Anterior cingulate cortex (tissue), 58 donors: ENCODE measurements at regions not wholly inside any gene's neighbourhood (a gene's known extent, or its start where the extent isn't known, plus 50 kb on each side); places are given as distances from the start of the nearest gene placed in this dataset.
A peak's percentile ranks its signal among the peaks of the same experiment; 100 is the strongest.

Source experiments
- DNase-seq, 58 donors: peaks; one replicate each; lab custom pipeline; 2025; lab: John Stamatoyannopoulos, UW

DNA sequence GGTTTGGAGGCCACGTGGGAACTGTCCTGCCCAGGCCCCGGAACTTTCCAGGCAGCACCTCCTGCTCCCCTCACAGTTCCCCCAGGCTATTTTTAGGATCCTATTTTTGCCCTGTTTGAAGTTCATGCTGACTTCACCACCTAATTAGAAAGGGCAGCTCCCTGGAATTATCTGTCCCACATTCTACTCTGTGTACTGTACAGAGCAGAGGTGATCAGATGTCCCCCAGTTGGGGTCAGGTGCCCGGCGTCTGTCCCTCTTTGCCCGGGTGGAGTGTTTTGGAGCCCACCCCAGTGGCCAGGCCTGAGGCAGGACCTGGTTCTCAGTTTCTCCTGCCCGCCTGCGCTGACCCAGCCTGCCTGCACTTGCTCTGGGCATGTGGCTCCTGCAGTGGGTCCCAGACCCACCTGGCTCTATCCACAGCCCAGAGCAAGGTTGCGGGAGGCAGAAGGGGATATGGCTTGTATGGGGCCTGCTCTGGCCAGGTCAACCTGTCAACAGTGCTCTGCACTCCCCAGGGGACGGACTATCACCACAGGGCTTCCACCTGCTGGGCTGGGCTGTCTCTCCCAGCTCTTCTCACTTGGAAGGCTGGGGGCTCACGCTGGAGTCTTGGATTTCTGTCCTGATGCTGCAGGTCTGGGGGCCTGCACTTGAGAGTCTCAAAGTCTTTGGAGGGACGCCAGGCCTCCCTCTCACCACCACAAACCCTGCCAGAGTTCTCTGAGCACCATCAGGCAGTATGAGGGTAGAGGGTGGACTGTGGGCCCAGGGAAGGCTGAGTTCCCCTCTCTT is 268.3 kb downstream of the GADD45G start:
- no peak for DNase-seq

DNA sequence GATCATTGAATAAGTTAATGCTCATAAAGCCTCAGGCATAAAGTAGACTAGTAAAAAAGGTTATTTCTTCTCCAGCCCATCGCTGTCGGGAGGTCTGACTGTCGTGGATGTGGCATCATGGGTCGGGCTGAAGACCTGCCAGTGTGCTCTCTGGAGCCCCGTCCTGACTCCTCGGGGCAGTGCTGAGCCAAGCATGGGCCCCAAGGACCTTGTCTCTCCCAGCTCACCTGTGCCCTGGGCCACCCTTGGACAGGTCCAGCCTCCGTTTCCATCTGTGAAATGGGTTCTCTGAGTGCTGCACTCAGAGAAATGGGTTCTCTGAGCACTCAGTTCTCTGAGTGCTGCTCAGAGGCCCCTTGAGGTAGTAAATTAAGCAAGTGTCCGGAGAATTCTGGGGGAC is 269.0 kb downstream of the GADD45G start:
- no peak for DNase-seq

DNA sequence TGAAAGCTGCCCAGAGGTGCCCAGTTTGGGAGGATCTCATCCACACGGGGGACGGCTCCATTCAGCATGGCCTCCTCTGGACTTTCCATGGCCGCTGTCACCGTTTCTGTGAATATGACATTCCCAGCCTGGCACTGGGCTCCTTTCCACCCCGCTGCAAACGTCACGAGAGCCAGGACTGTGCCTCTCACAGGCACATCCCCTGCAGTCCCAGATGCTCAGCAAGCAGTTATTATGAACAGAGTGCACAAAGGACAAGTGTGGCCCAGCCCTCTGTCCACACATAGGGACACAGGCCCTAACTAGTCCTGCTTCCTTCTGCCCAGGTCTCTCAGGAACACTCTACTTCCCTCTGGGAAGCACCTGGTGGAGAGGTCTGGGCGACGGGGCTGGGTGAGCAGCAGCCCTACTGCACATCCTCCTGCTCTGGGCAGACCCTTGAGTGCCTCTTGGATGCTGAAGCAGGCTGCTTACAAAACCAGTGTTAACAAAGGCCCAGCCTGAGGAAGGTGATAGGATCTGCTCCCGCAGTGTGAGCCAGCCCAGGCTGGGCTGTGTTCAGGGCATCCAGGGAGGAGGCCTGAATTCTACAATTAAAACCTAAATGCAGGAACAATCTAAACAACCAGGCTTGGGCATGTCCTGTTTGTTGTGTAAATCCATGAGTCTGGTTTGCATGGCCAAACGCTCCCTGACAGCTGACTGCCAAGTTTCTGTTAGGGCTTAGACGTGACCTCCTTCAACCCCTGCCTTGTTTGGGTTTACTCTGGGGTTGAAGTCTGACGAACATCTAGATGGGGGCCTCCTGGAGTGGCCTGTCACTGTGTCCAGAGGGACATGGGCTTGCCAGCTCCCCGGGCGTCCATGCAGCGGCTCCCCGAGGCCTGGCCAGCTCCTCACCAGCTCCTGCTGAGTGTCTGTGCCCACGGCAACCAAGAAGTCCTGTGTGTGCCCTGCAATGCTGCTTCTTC is 269.8 kb downstream of the GADD45G start:
- DNase-seq, result peak in 10 of 58 donors; percentile 7 to 37 (median 16)

DNA sequence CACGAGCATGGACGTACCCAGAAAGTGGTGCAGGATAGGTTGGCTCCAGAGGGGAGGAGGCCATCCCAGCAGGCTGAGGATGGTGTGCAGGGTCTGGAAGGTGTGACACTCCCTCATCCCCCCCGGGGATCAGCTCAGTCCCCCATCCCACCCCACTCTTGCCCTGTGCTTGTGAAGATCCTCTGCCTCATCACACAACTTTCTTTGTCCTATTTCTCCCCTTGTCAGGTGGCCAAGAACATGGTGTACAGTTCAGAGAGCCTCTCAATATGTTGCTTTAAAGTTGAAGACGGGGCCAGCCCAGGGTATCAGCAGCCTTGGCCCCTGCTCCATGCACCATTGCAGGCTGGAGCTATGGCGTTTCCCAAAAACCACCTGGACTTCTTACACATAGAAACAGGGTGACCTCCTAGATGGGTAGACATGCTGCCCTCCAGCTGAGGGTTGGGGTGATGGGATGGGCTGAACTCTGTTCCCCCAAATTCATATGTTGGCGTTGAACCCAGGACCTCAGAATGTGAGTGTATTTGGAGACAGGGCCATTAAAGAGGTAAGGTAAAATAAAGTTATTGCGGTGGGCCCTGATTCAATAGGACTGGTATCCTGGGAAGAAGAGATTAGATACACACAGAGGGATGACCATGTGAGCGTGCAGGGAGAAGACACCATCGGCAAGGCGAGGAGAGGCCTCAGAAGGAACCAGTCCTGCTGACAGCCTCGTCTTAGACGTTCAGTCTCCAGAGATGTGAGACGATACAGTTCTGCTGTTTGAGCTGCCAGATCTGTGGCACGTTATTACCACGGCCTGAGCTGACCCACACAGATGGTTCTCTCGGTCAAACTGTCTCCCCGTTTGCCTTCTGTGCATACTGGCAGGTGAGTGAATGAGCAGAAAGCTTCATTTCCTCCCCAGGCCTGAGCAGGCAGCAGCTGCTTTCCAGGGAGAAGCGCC is 272.5 kb downstream of the GADD45G start:
- DNase-seq, result no peak

DNA sequence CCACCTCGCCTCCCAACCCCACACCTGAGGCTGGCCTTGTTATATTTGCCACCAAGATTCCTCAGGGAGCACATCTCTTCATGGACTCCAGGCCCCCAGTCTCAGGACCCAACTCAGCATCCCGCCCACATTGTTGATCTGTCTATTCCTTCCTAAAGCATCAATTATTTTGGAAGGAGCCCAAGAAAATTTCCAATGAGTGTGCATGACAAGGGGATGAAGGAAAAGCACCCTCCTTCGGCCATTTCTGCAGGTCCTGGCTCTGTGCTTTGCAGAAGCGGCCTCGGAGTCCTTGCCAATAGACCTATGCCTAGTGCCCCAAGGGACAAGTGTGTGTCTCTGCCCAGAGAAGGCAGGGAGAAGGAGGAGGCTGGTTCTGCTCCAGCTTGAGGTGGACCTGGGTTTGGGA is 273.2 kb downstream of the GADD45G start:
- DNase-seq, result no peak

DNA sequence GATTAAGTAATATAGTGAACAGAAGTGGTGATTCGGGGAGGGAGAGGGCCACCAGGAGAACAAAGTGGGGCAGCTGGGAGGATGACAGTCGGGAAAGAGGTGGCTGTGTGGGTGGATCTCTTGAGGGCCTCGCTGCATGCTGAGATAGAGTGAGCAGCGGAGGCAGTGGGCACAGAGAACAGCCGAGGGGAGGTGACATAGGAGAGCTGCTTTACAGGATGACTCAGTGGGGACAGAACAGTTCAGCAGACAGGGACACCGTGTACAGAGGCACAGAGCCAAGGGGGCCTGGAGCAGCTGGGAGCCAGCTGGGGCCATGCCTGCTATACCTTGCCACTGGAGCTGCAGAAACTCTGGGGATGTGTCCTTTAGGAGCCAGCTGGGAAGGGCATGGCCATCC is 273.9 kb downstream of the GADD45G start:
- peak in 6 of 58 donors; percentile 5 to 31 (median 22) for DNase-seq

DNA sequence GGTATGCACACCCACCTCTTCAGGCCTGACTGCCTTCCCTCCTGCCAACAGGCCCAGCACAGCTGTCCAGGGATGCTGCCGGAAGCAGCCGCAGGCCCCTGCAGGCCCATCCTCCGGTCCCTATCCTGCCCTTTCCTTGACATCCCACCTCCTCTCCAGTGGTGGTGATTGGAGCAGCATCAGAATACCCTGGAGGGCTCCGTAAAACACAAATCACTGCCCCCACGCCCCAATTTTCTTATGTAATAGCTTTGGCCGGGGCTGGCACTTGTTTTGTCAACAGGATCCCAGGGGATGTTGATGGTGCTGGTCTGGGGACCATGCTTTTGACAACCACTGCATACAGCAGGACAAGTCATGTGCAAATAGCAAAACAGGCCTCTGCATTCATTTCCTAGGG is 274.5 kb downstream of the GADD45G start:
- DNase-seq, result no peak

DNA sequence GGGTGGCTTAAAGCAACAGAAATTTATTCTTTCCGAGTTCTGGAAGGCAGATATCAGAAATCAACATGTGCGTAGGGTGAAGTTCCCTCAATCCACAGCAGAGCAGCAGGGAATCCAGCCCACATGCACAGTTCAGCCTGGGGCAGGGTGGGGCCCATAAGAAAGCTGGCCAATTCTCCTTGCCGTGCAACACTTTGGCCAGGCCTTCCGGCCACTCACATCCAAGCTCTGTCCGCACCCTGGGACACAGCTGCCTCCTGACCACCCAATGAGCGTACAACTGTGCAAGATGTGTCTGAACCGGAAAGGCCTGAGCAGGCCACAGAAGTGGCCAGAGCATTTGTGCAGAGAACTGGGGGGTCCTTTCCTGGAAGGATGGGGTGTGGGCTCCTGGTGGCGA is 274.9 kb downstream of the GADD45G start:
- DNase-seq, result no peak

DNA sequence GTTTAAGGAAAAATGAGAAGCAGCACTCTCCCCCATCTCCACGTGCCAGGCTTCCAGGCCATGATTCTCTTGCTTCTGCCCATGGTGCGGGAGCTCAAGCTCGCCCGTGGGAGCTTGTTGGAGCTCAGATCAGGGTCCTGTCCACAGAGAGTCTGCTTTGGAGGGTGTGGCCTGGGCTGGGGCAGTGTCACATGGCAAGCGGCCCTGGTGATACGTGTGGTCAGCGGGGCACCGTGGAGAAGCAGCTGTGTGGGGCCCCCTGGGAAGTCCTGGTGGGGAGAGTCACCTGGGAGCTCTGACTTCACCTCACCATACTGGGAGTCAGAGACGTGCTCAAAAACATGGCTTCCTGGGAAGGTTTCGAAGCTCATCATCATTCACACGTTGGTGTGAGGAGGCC is 275.3 kb downstream of the GADD45G start:
- no peak for DNase-seq

DNA sequence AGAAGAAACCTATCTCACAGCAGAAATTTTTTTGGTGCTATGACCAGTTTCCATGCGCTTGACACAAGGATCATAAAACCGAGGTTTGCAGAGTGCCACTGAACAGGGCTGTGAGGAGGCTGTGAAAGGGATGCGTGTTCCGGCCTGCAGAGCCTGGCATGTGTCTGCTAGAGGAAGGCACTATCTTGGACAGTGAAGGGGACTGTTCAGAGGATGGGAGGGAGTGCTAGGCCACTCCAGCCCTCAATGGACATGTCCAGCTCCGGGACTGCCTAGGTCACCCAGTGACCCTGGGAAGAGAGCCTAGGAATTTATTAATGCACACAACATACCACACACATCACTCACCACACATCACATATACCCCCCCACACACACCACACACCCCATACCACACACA is 275.9 kb downstream of the GADD45G start:
- DNase-seq, result no peak

DNA sequence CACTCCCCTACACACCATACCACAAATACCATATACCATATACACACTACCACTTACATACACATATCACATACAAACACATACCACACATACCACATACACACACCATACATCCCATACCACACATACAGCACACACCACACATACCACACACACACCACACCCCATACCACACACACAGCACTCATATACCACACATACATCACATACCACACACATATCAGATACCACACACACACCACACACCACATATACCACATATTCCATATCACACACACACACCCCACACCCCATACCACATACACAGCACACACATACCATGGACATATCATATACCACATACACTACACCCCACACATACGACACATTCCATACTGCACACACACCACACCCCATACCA is 276.6 kb downstream of the GADD45G start:
- no peak for DNase-seq

DNA sequence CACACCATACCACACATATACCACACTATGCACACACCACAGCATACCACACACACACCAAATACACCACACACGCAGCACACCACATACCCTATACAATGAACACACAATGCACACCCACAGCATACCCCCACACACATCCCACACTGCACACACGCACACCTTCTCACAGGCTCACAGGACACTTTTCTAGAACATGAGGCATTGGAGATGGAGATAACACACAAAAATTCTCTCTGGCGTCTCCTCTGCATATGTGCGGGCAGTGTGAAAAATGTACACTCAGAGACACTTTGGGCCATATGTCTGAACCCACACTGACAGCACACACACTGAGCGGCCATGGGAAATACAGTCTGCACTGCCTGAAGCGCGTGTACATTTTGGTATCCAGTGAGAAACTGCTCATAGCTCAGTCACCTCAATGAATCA is 278.1 kb downstream of the GADD45G start:
- DNase-seq, result no peak

DNA sequence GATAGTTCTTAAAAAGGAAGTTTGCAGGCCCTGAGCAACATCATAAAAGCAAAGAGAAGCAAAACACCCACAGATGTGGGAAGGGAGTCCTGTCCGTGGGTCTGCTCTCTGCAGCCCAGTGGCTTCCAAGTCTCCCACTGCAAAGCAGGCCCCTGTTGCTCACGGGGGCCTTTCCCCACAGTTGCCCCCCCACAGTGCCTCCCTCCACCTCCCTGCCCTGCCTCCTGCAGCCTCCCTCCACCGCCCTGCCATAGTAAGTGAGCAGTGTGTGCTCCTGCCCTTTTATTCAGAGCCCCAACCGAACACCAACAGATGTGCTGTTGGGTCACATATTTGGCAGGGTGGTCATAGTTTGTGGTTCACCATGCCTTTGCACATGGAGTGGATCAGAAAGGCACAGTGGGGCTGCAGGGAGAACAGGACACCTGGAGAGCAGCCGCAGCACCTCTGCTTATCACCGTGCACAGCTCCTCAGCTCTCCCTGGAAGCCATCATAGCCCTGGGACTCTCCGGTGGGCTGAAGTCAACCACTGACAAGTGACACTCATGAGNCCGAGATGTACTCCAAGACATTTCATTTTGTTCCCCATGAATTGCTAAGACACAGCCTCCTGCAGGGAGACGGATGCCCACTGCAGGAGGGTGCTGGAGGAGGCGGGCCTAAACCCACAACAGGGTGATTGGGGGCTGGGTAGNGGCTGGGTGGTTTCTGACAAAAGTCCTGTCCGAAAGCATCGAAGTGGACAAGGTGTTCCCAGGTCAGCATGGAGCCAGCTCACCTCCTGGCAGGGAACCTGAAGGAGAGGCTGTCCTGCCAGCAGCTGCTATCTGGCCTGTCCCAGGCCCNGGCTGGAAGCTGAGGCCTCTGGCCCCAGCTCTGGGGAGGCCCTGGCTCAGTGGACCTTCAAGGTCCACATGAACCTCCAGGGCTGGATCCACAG is 278.9 kb downstream of the GADD45G start:
- no peak for DNase-seq

DNA sequence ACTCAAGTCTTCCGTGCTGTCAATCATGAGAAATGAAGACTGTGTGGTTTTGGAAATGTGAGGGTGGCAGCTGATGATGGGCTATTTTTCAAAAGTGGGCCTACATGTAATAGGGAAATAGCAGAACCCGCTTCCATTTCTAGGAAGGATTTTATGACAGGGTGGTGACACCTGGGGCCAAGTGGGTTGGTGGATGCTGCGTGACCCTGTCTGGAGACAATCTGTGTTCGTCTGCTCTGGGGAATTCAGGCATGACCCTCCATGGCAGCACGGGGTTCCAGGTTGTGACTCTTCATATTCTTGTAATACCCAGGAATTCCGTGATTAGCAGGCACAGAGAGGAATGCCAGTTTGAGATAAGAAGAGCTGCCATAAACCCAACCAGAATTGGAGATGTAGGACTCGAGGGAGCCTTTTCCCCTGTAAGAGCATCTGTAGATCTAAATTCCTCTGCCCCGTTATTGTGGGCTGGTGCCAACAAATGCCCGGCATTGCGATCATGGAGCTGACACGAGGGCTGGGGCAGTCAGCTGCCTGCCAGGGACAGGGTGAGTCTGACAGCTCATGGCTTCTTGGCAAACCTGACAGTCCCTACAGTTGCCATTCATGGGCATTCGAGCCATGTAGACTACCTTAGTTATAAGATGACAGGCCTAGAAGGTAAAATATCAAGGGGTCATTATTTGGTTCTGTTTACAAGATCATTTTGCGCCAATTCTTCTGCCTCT is 279.7 kb downstream of the GADD45G start:
- no peak for DNase-seq

DNA sequence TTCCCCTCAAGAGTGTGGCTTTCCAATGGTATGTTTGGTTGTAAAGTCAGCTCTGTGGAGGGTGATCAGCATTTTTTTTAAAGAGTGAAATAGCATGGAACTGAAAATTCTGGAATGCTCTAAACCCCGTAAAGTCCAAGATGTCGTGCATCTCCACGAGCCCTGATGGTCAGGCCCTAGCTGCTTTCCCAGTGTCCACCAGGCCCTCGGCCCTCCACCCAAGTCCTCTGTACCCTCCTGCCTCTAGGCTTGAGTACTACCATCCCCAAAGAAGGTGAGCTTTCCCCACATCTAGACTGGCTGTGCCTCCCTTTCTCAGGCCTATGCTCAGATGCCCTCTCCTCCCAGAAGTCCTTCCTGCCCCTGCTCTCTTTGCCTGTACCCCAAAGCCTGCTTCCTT is 280.3 kb downstream of the GADD45G start:
- no peak for DNase-seq

DNA sequence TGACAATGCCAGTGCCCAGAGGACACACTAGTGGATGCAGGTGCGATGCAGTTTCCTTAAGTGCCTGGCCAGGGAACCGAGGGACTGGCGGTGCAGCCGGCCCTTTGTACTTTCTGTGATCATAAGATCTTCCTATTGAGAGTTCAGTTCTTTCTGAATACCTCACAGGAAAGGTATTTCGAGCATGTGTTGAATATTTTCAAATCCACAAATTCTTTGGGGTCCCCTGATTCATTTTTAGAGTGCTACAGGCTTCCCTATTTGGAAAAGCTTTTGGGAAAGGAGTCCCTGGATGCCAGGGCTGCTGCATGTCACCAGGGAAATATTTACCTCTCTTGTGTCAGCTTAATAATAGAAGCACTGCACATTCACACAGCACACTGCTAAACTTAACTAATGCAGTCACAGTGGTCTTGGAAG is 281.5 kb downstream of the GADD45G start:
- no peak for DNase-seq

DNA sequence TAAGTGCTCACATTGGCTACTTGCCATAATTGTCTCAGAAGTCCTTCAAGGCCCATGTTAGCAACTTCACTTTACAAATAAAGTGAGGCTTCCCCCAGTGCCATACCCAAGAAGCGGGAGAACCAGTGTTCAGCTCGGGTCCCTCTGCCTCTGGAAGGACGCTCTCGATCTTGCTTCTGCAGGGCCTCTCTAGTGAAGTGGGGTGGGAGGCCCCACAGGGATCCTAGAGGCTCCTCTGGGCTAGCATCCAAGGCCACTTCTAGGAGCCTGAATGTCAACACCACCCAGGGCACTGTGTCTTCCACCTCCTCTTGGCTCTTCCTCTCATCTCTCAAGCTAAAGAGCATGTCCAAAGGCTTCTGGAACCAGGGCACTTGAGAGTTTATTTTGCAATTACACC is 282.5 kb downstream of the GADD45G start:
- DNase-seq, result no peak

DNA sequence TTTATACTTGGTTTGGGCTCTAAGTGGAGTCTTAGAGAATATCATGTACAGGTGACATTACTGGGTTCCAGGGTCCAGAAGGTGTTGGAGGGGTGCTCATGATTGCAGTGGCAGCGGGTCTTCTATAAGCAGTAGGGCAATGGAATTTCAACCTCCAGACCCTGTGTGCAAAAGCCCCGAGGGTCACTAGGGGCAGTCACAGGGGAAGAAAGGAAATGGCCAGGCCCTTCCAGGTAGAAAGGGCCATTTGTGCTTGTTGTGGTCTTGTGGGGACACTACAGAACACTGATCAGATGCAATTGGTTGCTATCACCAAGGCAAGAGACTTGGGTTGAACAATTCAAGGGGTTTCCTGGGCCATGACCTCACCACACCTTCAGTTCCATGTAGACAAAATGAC is 283.4 kb downstream of the GADD45G start:
- DNase-seq, result no peak

DNA sequence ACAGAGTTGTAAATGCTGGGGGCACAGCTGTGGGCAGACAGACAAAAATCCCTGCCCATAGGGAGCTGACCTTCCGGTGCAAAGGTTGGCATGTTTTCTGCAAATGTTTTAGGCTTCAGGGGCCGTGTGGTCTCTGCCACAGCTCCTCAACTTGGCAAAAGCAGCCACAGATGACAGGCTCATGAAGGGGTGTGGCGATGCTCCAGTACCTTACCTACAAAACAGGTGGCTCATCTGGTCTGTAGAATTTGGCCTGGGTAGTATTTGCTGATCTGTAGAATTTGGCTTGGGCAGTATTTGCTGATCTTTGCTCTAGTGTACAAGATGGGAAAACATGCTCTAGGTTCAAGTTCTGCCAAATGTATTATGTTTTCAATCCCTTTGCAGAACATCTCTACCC is 283.9 kb downstream of the GADD45G start:
- DNase-seq, result no peak
